ENCODE measurements at regions not wholly inside any gene's neighbourhood (a gene's known extent, or its start where the extent isn't known, plus 50 kb on each side); places are given as distances from the start of the nearest gene placed in this dataset.

- Histone ChIP-seq H2AFZ (ENCODE audit: control insufficient read depth, low read length) (no peak overlapping the region), H3K4me1 (ENCODE audit: control insufficient read depth, extremely low read depth, insufficient read depth, low read length) (no peaks in the 10 kb centered on the region), H3K36me3 (ENCODE audit: control insufficient read depth in 2 of 2, extremely low read depth in 1 of 2, insufficient read depth in 2 of 2, low read length in 2 of 2) (no peaks in the 10 kb centered on the region), H3K27ac (ENCODE audit: control insufficient read depth, insufficient read depth, low read length) (no peak overlapping the region), H3K9ac (ENCODE audit: control insufficient read depth, extremely low read depth, insufficient read depth, low read length) (no peak overlapping the region), H3K27me3 (ENCODE audit: control insufficient read depth, extremely low read depth, insufficient read depth, low read length) (no peaks in the 10 kb centered on the region), H3K9me3 (ENCODE audit: control insufficient read depth, low read depth, low read length) (peaks cover 2% of the 10 kb centered on the region), H3K9me1 (ENCODE audit: control insufficient read depth, extremely low read depth, insufficient read depth, low read length) (no peaks in the 10 kb centered on the region), H3K79me2 (ENCODE audit: control insufficient read depth, insufficient read depth, low read length) (no peaks in the 10 kb centered on the region), H4K20me1 (ENCODE audit: control insufficient read depth, extremely low read depth, insufficient read depth, low read length) (no peaks in the 10 kb centered on the region), H3K4me3 (ENCODE audit: control insufficient read depth in 2 of 3, extremely low read depth in 1 of 3, insufficient read depth in 2 of 3, low read depth in 1 of 3, low read length in 3 of 3) (no peak overlapping the region), H3K4me2 (ENCODE audit: control insufficient read depth, extremely low read depth, insufficient read depth, low read depth, low read length) (no peak overlapping the region)
- no peak for FAIRE-seq
- no peak for DNase-seq (ENCODE audit: low read depth, low spot score)
- dilution Hi-C loops (cut with MboI; ENCODE audit: extremely low pct_ligation_motif_present, low sequenced_read_pairs): no loop called here
- no peak for TF ChIP-seq CTCF (optimal IDR thresholded peaks at IDR 0.05 in 1 of 3, IDR thresholded peaks at IDR 0.05 in 1 of 3, conservative IDR thresholded peaks at IDR 0.05 in 1 of 3; ENCODE audit: extremely low read depth in 1 of 3, insufficient read depth in 2 of 3, low read length in 3 of 3)
- TF ChIP-seq EZH2 (IDR thresholded peaks at IDR 0.05; ENCODE audit: low read length): no peak
Measured at GRCh38 chrX:128805236-128805635, 718.1 kb downstream of the SMARCA1 start.

- no peaks in the 10 kb centered on the region for H3K79me2 ChIP-seq (ENCODE audit: control insufficient read depth, insufficient read depth, low read length)
- no peaks in the 10 kb centered on the region for H4K20me1 ChIP-seq (ENCODE audit: control insufficient read depth, extremely low read depth, insufficient read depth, low read length)
- TF ChIP-seq CTCF (optimal IDR thresholded peaks at IDR 0.05 in 1 of 3, IDR thresholded peaks at IDR 0.05 in 1 of 3, conservative IDR thresholded peaks at IDR 0.05 in 1 of 3; ENCODE audit: extremely low read depth in 1 of 3, insufficient read depth in 2 of 3, low read length in 3 of 3): no peak
- TF ChIP-seq EZH2 (IDR thresholded peaks at IDR 0.05; ENCODE audit: low read length): no peak
- H2AFZ ChIP-seq (ENCODE audit: control insufficient read depth, low read length): no peak overlapping the region
- no peak for DNase-seq (ENCODE audit: low read depth, low spot score)
- no peak overlapping the region for H3K4me3 ChIP-seq (ENCODE audit: control insufficient read depth in 2 of 3, extremely low read depth in 1 of 3, insufficient read depth in 2 of 3, low read depth in 1 of 3, low read length in 3 of 3)
- H3K9ac ChIP-seq (ENCODE audit: control insufficient read depth, extremely low read depth, insufficient read depth, low read length): no peak overlapping the region
- H3K4me2 ChIP-seq (ENCODE audit: control insufficient read depth, extremely low read depth, insufficient read depth, low read depth, low read length): no peak overlapping the region
- no peaks in the 10 kb centered on the region for H3K9me1 ChIP-seq (ENCODE audit: control insufficient read depth, extremely low read depth, insufficient read depth, low read length)
- peaks cover 2% of the 10 kb centered on the region for H3K9me3 ChIP-seq (ENCODE audit: control insufficient read depth, low read depth, low read length)
- FAIRE-seq: no peak
- H3K27me3 ChIP-seq (ENCODE audit: control insufficient read depth, extremely low read depth, insufficient read depth, low read length): no peaks in the 10 kb centered on the region
- no peaks in the 10 kb centered on the region for H3K4me1 ChIP-seq (ENCODE audit: control insufficient read depth, extremely low read depth, insufficient read depth, low read length)
- dilution Hi-C loops (cut with MboI; ENCODE audit: extremely low pct_ligation_motif_present, low sequenced_read_pairs): no loop called here
- no peak overlapping the region for H3K27ac ChIP-seq (ENCODE audit: control insufficient read depth, insufficient read depth, low read length)
- no peaks in the 10 kb centered on the region for H3K36me3 ChIP-seq (ENCODE audit: control insufficient read depth in 2 of 2, extremely low read depth in 1 of 2, insufficient read depth in 2 of 2, low read length in 2 of 2)
Measured at GRCh38 chrX:128804828-128805227, 718.5 kb downstream of the SMARCA1 start.

Measured in keratinocyte (primary cell).